Hindlimb muscle (tissue), 1 donor: ENCODE measurements at regions not wholly inside any gene's neighbourhood (a gene's known extent, or its start where the extent isn't known, plus 50 kb on each side); places are given as distances from the start of the nearest gene placed in this dataset.

ENCODE experiments used
- DNase-seq: peaks from one replicate; pipeline ENCODE4 v3.0.0-alpha.2; 2013

- no peak for DNase-seq
Measured at GRCh38 chr1:115412733-115413132, 74.7 kb upstream of the NGF start.

- DNase-seq: no peak
Measured at GRCh38 chr1:115412286-115412685, 74.2 kb upstream of the NGF start.

GRCh38 chr1:115411371-115412063 lies 73.5 kb upstream of the NGF start:
- no peak for DNase-seq

DNA sequence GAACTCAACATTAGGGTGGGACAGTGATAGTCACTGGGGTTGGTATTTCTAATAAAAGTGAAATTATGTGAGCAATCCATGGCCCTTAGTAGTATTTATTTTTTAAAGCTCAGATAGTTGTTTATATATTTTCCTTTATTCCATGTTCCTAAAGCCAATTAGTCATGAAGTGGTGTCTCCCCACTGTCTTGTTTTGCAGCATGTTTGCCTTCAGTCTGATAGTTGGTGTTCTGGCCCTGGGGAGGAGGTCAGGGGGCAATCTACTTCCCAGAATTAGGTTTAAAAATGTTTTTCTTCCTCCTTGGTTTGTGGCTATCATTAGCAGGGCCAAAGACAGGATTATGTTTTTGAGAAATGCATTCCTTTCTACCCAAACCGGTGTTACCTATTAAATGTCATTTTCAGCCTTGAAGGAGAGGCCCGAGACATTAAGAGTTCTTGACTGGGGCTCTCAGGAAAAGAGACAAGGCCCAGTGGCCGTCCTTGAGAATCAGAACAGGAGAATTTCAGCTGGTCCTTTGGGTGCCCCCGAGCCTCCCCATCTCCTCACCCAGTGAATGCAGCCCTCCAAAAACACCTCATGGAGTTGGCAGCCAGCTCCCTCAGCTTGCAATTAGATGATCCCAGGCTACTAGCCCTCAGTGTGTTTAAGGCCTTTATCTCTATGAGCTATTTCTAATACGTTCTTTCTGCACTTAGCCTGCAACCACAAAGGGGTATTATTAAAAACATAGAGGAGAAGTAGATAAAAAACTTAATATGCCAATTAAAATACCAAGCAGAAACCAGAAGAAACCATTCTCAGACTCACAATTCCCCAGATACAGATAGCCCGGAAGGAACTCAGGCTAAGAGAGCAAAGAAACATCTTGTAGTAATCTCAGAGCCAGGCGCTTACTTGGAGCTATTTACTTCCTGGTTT lies 71.3 kb upstream of the NGF start:
- no peak for DNase-seq

GRCh38 chr1:115408533-115408932 lies 70.5 kb upstream of the NGF start:
- DNase-seq: no peak

- no peak for DNase-seq
Measured at GRCh38 chr1:115404911-115405310, 66.9 kb upstream of the NGF start.

DNA sequence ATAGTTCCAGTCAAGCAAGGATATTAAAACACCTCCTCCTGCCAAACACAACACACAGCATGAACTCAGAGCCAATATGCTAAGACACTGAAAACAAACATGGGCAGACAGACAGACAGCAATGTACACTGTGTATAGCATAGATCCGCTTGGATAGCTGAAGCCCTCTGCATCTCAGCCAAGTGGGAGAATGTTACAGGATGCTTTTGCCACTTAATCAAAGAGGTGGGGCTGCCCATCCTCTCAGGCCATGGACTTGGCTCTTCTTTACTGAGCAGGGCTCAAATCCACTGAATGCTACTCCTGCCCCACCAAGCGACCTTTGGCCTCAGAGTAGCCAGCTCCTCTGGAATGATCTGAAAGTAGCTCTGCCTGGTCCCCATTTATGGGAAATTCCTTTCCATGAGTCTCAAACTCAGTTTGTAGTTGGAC lies 64.7 kb upstream of the NGF start:
- DNase-seq: no peak

- no peak for DNase-seq
Measured at GRCh38 chr1:115401676-115402075, 63.6 kb upstream of the NGF start.

- no peak for DNase-seq
Measured at GRCh38 chr1:115400891-115401290, 62.8 kb upstream of the NGF start.

GRCh38 chr1:115400426-115400825 lies 62.4 kb upstream of the NGF start:
- no peak for DNase-seq

- no peak for DNase-seq
Measured at GRCh38 chr1:115398745-115399144, 60.7 kb upstream of the NGF start.
